ENCODE measurements at regions not wholly inside any gene's neighbourhood (a gene's known extent, or its start where the extent isn't known, plus 50 kb on each side); places are given as distances from the start of the nearest gene placed in this dataset.

- TF ChIP-seq POLR2AphosphoS5 (IDR thresholded peaks at IDR 0.05), result no peak
- TF ChIP-seq POLR2A (IDR thresholded peaks at IDR 0.05), result no peak
- TF ChIP-seq CTCF (IDR thresholded peaks at IDR 0.05), result no peak
- TF ChIP-seq EP300 (IDR thresholded peaks at IDR 0.05), result no peak
Observed at GRCh38 chr17:51376739-51377138, 116.4 kb downstream of the UTP18 start.
